HG02588 (cell line): ENCODE measurements at regions not wholly inside any gene's neighbourhood (a gene's known extent, or its start where the extent isn't known, plus 50 kb on each side); places are given as distances from the start of the nearest gene placed in this dataset.

ENCODE experiments used
- ATAC-seq: cut with Tn5 transposase; IDR thresholded peaks from one replicate; pipeline ENCODE4 v1.9.1; 2021; ENCODE audit warnings: mild to moderate bottlenecking, moderate library complexity; ENCODE audit not compliant: unreplicated experiment

DNA sequence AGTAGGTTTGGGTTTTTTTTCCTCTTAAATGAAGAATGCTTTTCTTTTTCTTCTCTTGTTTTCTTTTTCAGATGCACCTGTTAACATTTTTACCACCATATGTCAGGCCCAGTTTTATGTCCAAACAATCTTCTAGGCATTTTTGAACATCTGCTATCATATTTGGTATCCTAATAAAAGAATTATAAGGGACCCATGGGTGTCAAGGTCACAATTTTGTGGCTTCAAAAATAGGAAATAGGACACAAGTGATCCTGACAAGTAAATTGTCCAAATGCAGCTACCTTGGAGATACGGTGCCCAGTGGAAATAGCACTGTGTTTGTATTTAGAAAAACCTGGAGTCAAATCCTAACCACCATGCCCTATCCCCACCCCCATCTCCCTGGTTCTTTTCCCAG, 270.3 kb downstream of the MZT1 start:
- ATAC-seq = no peak

DNA sequence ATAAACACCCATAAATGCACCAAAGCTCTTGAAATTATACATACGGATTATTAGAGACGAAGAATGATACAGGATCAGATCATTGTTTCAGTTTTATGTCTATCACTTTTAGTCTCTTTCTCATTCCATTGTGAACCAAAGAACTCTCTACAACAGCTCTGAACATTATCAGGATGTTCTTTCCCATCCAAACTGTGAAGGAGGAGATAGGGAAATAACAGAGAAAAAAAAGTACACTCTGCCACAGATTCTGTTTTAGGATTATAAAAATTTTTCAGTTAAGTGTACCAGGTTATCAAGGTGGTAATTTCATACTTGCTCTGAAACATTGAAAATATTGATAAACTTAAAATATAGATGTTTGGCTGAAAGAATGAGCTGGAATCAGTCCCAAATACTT, 270.9 kb downstream of the MZT1 start:
- ATAC-seq = no peak

DNA sequence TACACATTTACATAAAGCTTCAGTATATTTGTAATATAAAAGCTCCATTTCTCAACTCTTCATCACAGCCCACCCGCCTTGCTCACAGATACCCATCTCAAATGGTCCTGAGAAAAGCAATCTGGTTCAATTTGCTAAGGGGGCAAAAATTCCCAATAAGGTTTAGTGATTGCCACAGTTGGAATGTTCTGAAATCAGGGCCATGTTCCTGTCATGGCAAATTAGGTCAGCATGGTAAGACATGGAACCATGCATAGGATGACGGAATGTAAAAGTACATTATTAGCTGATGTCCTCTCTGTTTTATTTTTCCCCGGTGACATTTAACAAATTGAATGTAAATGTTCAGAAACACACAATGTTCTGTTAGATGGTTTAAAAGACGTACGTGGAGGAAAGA, 274.3 kb downstream of the MZT1 start:
- ATAC-seq = no peak

DNA sequence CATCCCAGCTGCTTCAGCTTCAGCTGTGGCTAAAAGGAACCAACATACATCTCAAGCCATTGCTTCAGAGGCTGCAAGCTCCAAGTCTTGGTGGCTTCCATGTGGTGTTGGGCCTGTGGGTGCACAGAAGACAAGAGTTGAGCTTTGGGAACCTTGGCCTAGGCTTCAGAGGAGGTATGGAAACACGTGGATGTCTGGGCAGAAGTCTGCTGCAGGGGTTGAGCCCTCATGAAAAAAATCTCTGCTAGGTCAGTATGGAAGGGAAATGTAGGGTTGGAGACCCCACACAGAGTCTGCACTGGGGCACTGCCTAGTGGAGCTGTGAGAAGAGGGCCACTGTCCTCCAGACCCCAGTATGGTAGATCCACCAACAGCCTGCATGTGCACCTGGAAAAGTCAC, 279.3 kb downstream of the MZT1 start:
- ATAC-seq = no peak

DNA sequence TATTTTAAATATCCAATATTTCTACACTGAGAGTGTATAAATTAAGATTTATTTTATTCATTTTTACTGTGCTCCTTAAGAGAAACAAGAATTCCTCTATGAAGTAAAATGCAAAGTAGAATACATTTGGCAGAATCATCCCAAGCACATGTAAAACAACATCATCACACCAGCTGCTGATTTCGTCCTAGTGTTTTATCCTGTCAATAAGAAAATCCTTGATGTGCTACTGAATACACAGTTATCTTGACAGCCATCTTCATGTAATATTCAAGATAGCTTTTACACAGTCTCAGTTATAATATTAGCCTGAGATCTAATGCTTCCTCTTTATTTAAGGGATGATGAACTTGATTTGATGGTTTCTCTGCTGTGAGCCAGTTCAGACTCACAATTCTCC, 282.4 kb downstream of the MZT1 start:
- no peak for ATAC-seq

DNA sequence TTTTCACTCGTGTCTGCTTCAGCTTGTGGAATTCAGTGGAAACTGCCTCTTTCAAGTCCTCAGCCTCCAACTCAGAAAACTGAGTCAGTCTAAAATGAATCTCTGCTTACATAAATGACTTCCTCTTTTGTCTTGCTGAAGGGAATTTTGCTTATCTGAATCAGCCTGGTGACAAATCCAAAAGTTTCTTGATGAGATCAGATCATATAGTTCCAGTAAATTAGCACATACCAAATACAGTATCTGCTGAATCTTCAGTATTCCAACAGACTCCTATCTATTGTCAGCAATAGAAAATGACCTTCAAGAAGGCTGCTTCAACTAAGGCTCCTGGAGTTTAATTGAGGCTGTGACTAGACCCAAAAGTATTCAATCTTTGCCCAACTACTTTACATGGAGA, 290.0 kb downstream of the MZT1 start:
- ATAC-seq = no peak

DNA sequence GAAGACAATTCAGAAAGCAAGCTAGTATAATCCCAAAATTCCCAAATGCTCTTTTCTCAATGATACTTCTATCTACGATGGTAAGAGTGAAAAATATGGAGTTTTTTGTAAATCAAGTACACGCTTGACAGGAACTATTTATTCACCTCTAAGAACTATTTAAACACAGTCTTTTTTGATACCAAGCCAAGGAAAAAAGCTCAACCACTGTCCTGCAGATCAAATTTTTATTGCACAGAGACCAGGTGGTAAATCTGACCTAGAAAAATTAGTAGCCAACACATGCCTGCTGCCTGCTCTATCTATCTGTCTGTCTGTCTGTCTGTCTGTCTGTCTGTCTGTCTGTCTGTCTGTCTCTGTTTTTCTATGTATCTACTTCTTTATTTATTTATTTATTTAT, 292.2 kb downstream of the MZT1 start:
- no peak for ATAC-seq

DNA sequence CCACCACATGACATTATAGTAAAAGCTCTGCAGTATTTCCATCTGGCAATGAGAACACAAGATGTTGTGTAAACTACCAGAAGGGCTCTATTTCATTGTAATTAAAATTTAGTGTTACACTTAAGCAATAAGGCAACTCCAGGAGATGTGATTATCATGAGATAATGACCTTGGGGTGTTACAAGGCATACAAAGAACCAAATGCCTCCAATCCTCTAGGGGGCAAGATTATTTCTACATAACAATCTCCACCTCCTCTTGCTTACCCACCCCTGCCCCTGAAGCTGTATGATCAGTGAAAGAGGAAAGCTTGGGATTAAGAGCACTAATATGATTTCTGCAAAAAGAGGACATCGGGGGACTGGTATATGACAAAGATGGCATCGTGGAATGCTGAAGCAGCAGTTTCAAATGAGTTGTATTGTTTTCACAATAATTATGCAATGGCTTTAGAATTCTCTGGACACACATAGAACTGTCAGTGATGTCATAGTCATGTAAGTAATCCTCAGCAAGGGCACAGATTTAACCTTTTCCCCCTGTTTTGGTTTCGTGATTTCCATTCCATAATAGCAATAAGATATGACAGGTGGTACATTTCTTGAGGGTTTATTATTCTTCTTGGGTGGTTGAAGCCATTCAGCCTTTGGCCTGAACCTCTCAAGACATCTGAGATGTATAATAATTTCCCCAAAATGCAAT, 295.3 kb downstream of the MZT1 start:
- ATAC-seq = no peak

DNA sequence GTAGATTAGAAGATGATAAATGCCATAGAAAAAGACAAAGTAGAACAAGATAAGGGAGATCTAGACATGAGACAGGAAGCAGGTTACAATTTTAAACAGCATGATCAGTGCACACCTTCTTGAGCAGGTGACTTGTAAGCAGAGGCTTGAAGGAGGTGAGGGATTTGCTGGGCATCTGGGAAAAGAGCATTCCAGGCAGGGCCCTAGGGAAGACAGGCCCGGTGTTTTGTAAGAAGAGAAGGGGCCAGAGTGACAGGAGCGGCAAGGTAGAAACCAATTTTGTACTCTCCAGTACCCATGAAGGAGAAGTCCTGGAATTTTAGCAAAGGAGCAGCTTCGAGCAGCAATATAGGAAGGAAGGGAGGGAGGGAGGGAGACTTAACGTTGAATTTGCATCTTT, 296.5 kb downstream of the MZT1 start:
- no peak for ATAC-seq

DNA sequence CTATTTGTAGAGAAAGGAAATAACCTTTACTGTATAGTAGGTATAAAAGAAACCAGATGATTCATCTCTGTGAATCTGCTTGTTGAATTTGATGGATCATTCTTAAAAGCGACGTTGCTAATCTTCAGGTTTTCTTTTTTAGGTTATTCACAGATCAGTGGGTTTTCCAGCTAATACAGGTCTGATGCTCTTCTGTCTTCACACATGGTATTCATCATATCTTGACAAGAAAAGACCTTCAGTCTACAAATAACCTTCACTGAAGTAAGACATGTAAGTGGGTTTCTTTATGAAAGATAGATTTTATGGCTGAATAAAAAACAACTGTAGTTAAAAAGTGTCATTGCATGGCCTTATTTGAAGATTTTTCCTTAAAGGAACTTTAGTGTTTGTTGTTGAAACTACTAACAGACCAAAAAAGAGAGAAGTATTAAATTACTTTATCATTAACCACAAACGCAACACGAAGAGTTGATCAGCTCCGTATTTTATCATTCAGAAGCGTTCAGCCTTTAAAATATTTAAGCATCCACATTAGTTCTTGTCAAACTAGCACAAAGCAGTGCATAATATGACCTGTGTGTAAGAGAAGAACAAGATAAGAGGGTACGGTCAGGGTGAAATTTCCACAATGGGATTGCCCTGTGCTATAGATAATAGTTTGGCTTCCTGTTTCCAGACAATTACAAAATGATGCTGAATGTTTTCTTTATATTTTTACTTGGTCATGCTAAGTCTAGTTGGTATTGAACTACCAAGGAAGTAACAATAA, 299.5 kb downstream of the MZT1 start:
- ATAC-seq = no peak

DNA sequence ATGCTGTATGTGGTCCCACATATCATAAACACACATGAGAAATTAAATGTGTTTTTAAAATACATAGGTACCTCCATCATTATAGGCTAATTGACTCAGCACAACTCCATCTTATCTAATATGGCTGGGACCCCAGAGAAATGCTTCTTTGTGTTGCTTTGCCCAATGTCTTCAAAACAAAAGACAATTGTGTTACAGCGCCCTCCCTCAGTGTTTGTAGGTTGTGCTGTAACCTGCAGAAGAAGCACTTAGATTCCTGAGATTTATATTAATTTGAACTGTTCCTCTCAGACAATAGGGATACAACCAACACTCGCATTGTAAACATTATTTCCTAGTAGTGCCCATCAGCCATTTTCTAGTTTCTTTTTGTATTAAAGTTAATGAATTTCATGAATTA, 303.4 kb downstream of the MZT1 start:
- no peak for ATAC-seq

DNA sequence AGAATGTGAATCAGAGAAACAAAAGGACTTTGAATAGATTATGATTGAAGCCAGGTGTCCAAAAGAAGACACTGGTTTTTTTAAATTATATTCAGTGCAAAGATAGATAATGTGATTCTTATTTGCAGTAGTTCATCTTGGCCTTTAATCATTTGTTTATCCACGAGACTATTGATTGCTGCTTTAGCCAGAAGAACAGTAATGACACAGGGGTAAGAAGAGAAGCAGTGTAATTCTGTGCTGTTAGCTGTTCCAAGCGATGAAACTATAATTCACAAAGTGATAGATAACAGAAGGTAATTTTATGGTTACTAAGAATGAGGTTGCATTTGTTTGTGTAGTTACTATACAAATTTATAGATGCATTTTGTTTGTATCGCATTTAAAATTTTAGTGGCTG, 311.6 kb downstream of the MZT1 start:
- no peak for ATAC-seq

DNA sequence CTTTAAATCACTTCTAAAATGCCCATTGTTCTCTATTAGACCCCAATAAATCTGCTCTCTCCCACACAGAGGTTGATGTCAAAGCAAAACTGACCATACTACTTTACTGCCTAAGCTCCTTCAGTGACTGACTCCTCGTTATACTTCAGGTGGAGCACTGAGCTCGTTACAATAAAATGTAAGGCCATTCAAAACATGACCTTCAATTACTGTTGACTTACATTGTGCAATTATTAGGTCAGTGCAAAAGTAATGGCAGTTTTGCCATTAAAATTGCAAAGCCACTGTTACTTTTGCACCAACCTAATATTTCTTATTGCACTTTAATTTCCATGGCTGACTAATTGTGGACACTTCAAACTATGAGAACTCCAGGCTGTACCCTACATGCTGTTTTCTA, 314.9 kb downstream of the MZT1 start:
- no peak for ATAC-seq

DNA sequence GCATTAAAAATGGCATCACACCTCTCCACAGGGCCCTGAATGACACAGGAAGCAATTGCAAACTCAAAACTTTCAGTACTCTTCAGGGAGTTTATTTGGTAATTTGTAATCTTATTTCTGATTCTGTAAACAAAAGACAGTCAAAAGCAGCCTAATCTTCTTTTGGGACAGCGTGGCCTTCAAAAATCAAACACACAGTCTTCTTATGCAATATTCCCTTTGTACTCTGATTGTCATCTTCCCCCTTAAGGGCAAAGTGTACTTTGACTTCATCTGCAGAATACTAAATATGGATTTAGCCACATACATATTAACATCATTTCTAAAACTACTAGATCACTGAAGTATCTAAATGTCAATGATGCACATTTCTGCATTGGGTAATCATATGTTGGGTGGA, 322.0 kb downstream of the MZT1 start:
- ATAC-seq = no peak

DNA sequence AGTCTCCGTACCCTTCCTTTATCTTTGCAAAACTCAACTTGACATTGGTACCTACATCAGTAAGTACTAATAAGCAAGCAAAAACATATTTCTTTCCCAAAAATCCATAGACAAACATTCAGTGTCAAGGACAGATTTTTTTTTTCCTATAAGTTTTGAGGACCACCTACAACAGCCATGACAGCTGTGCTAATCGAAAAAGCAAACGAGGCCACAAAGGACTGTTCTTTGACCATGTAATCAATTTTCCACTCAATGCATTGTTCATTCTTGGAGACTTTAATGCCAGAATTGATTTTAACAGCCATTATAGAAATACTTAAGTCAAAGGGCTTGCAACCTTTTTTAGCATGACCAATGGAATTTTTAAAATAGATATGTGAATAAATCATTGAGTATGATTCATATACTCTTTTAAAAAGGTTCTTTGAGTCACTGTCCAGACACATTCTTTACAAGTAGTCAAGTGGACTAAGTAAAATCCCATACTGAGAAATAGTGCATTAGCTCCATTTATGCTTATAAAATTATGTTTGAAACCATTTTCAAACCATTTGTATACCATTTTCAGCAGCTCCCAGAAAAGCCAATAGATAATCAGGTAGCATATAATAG, 323.9 kb downstream of the MZT1 start:
- ATAC-seq = no peak

DNA sequence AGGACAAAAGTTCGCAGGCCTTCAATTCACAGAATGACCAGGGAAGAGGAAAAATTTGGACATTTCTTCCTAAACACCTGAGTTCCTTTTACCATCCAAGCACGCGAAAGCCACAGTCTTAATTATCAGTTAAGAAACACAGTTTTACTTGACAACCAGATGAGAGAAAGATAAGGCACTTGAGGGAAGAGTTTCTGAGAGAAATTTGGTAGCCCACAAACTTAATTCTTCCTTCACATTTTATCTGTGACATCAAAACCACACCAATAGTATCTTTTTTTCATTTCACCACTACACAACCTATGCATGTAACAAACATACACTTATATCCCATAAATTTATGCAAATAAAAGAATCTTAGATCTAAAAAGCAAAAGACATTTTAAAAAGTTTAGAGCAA, 326.6 kb downstream of the MZT1 start:
- ATAC-seq = no peak

DNA sequence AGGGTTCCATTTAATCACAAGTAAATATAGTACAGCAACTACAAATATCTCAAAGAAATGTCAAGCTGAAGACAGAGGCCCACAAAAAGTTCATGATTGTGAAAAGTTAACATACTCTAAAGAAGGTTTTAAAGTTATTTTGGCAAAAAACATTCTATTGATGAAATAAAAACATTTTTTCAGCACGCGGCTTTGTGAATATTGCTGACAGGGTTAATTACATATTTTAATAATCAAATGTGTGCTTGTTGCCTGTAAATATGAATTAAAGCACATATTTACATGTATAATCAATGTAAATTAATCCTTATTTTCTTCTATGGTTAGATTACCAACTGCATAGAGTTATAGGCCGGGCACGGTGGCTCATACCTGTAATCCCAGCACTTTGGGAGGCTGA, 328.1 kb downstream of the MZT1 start:
- no peak for ATAC-seq

DNA sequence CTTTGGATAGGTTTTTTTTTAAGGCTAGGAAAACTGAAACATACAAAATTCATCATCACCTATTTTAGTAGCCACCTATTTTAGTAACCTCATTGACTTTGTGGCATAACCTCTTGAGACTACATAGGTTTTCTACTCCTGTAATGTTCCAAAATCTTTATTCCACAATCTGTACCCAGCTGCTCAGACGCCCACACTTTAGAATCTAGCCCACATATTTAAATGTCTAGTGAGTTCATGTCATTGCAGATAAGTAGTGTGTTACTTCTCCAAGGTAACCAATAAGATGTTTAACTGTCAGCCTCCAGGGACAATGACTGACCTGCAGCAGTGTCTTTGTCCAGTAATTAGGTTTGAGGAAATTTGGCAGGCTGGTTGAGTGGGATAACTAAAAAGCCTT, 330.2 kb downstream of the MZT1 start:
- no peak for ATAC-seq

DNA sequence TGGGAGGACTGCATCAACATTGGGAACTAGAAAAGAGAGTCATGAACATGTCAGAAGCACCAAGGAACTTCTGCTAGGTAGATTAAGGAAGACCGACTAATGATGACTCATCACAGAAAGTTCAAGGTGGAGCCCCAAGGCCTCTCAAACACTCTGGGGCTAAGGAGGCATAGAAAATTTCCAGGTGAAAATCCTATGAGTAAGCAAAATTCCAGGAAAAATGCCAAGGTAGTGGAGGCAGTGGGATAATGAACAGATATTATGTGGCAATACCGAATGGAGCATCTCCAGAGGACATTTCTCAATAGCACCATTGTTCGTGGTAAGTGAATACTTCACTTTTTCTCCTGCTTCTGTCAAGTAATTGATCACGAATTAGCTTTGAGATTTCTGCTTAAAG, 336.5 kb downstream of the MZT1 start:
- no peak for ATAC-seq

DNA sequence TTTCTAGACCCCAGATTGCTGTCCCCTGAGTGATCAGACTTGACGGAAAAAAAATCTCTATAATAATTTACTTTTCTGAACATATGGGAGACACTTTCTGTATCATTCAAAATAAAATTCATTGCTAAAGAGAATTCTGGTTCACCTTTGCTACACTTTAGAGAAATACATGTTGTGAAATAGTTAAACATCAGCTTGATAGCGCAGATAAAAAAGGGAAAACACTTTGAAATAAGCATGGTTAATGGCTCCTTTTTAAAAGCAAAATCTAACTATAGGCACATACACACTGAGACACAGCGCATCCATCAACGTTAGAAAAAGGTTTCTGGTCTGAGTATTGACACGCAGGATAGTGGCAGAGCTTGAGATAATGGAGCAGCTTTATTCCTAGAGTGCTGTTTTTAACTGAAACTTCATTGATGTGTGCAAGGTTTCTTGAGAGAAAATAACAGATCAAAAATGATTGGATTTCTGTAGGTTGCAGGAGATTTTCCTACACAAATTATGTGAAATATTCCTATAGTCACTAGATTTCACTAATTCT, 341.2 kb downstream of the MZT1 start:
- no peak for ATAC-seq

DNA sequence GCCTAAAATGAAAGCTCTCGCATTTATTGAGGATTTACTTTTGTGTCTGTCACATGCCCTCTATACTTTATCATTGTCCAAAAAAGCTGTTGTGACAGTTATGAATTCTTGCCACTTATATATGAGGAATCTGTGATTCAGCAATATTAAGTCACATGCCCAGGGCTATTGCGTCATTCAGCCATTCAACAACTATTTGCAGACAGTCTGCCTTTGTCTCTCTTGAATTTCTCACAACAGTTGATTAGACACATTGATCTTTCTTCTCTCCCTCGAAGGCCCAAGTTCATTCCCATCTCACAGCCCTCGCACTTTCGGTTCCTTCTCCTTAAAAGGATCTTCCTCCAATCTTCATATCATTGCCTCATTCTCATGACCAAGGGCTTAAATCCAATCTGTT, 342.6 kb downstream of the MZT1 start:
- ATAC-seq = no peak

DNA sequence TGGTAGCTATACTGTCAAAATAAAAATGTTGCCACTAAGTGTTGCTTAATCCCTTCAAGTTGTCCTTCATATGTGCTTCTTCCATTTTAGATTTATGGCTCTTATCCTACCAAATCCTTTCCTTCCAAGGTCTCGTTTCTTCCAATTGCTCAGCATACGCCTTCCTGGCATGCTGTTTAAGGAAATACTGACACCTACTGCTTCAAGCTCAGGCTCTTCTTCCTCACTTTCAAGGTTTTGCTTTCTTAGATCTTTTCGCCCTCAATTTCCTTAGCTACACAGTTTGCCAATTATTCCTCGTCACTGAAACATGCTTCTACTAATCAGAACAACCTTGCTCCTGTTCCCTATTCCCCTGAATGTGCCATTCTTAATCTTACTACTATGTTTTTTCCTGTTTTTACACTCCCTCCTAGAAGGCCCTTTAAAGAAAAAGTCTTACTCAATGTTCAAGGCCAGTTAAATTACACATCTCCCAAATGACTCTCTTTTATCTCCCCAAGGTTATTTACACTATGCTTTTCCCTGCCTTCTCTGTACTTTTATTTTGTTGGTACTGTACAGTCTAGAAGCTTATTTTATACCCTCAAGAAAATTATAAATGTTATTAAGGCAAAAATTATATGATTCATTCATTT, 343.1 kb downstream of the MZT1 start:
- no peak for ATAC-seq
